ENCODE measurements at regions not wholly inside any gene's neighbourhood (a gene's known extent, or its start where the extent isn't known, plus 50 kb on each side); places are given as distances from the start of the nearest gene placed in this dataset.

DNA sequence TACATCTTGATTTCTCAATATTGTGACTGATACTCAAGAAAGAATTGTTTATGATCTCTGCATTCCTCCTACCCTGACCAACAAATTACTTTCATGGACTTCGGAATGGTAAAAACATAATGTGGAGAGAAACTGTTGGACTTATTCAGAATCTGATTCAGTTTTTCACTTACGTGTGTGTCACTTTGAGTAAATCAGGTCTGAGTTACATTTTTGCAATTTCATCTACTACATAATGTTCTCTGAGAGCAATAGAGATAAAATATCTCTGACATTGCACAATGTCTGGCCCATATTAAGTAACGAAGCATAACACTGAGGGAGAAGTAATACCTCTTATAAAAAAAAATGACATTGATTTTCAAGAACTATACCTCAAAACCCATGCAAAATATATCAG, 1337.9 kb upstream of the CHAC2 start:
- Histone ChIP-seq H3K9me3 (ENCODE audit: low read depth) (no peaks in the 10 kb centered on the region), H3K27me3 (replicated peaks; ENCODE audit: insufficient read depth) (no peaks in the 10 kb centered on the region), H3K79me2 (ENCODE audit: insufficient read depth) (no peaks in the 10 kb centered on the region), H3K4me1 (ENCODE audit: insufficient read depth) (no peaks in the 10 kb centered on the region), H4K20me1 (ENCODE audit: insufficient read depth) (no peaks in the 10 kb centered on the region), H3K4me2 (ENCODE audit: unreplicated experiment) (no peak overlapping the region), H3F3A (ENCODE audit: insufficient read depth) (no peaks in the 10 kb centered on the region), H3K4me3 (no peak overlapping the region), H3K36me3 (ENCODE audit: low read depth) (no peaks in the 10 kb centered on the region), H2AFZ (no peak overlapping the region), H3K27ac (no peak overlapping the region), H3K9ac (no peak overlapping the region), H3K9me2 (ENCODE audit: insufficient read depth) (no peaks in the 10 kb centered on the region)
- in situ Hi-C loops (cut with MboI) = no loop called here
- 29% methylated on average over 3 of the region's 3 CpGs for WGBS, 2 experiments (ENCODE audit: low coverage in 1 of 2, low lambda C conversion rate in 2 of 2, missing lambda C conversion rate in 2 of 2)
- DNase-seq = no peak
- TF ChIP-seq EZH2 (IDR thresholded peaks at IDR 0.05; ENCODE audit: insufficient read depth, poor library complexity, severe bottlenecking) (no peak), EZH2phosphoT487 (IDR thresholded peaks at IDR 0.05; ENCODE audit: insufficient read depth, low read depth) (no peak)

DNA sequence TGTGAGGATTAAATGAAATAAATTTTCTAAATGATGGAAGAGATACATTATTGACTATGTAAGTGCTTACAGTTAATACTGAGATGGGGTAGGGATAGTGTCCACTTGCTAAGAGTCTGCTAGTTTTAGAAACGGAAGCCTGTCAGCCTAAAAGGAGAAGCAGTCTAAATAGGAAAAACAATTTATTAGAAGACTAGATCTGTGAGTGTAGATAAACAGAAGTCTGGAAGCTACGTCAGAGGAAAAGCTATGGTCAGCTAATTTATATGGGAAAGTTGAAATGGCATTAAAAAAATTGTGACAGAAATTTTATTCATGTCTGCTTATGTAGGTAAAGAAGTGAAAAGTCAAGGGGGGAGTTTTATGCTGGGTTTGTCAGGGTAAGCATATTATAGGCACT, 1338.4 kb upstream of the CHAC2 start:
- no peaks in the 10 kb centered on the region for H3K36me3 ChIP-seq (ENCODE audit: low read depth)
- no peak overlapping the region for H2AFZ ChIP-seq
- H3K4me2 ChIP-seq (ENCODE audit: unreplicated experiment) = no peak overlapping the region
- H4K20me1 ChIP-seq (ENCODE audit: insufficient read depth) = no peaks in the 10 kb centered on the region
- H3K9me2 ChIP-seq (ENCODE audit: insufficient read depth) = no peaks in the 10 kb centered on the region
- no peak overlapping the region for H3K4me3 ChIP-seq
- no peak for DNase-seq
- no peak overlapping the region for H3K9ac ChIP-seq
- H3K79me2 ChIP-seq (ENCODE audit: insufficient read depth) = no peaks in the 10 kb centered on the region
- no peaks in the 10 kb centered on the region for H3F3A ChIP-seq (ENCODE audit: insufficient read depth)
- no peaks in the 10 kb centered on the region for H3K4me1 ChIP-seq (ENCODE audit: insufficient read depth)
- in situ Hi-C loops (cut with MboI) = no loop called here
- TF ChIP-seq EZH2 (IDR thresholded peaks at IDR 0.05; ENCODE audit: insufficient read depth, poor library complexity, severe bottlenecking) = no peak
- no peak for TF ChIP-seq EZH2phosphoT487 (IDR thresholded peaks at IDR 0.05; ENCODE audit: insufficient read depth, low read depth)
- WGBS, 2 experiments (ENCODE audit: low coverage in 1 of 2, low lambda C conversion rate in 2 of 2, missing lambda C conversion rate in 2 of 2) = 10 to 12% methylated on average over 2 of the region's 2 CpGs
- no peak overlapping the region for H3K27ac ChIP-seq
- no peaks in the 10 kb centered on the region for H3K27me3 ChIP-seq (replicated peaks; ENCODE audit: insufficient read depth)
- H3K9me3 ChIP-seq (ENCODE audit: low read depth) = no peaks in the 10 kb centered on the region

DNA sequence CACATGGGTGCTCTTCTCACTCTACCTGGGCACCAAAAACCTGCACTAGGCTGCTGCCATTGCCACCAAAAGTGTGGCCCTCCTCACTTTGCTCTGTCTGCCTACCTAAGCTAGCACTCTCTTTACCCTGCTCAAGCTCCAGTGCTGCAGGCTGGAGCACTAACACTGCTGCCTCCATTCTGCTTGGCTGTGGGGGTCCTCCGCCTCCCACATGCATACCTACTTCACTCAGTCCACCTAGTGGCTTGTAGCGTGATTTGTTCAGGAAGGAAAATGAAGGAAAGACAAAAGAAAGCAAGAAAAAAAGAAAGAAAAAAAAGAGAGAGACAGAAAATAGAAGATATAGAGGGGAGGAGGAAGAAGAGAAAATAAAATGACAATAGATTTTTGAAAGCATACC, 1339.4 kb upstream of the CHAC2 start:
- Histone ChIP-seq H3K27ac (no peak overlapping the region), H3K9me2 (ENCODE audit: insufficient read depth) (no peaks in the 10 kb centered on the region), H3K4me2 (ENCODE audit: unreplicated experiment) (no peak overlapping the region), H2AFZ (no peak overlapping the region), H3K36me3 (ENCODE audit: low read depth) (no peaks in the 10 kb centered on the region), H3K4me1 (ENCODE audit: insufficient read depth) (no peaks in the 10 kb centered on the region), H3K9me3 (ENCODE audit: low read depth) (no peaks in the 10 kb centered on the region), H3K4me3 (no peak overlapping the region), H3K79me2 (ENCODE audit: insufficient read depth) (no peaks in the 10 kb centered on the region), H3F3A (ENCODE audit: insufficient read depth) (no peaks in the 10 kb centered on the region), H4K20me1 (ENCODE audit: insufficient read depth) (no peaks in the 10 kb centered on the region), H3K27me3 (replicated peaks; ENCODE audit: insufficient read depth) (no peaks in the 10 kb centered on the region), H3K9ac (no peak overlapping the region)
- in situ Hi-C loops (cut with MboI) = no loop called here
- 9 to 19% methylated on average over 2 of the region's 2 CpGs for WGBS, 2 experiments (ENCODE audit: low coverage in 1 of 2, low lambda C conversion rate in 2 of 2, missing lambda C conversion rate in 2 of 2)
- no peak for TF ChIP-seq EZH2phosphoT487 (IDR thresholded peaks at IDR 0.05; ENCODE audit: insufficient read depth, low read depth)
- no peak for TF ChIP-seq EZH2 (IDR thresholded peaks at IDR 0.05; ENCODE audit: insufficient read depth, poor library complexity, severe bottlenecking)
- DNase-seq = no peak

DNA sequence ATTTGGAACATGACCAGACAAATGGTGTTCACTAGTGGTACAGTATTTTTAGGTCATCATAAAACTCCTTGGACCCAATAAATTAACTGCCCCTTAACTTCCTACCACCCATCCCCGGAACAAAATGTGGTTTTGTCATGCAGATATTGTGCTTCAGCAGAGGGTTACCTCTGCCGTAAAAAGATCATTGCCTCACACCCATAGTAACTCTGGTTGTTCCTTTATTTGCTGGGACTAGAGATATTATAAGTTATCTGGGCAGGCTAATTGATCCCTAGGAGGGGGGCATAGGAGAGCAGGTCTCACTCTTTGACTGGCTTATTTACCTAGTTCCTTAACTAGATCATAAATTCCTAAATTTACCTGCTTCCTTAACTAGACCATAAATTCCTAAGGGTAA, 1343.9 kb upstream of the CHAC2 start:
- WGBS, 2 experiments (ENCODE audit: low coverage in 1 of 2, low lambda C conversion rate in 2 of 2, missing lambda C conversion rate in 2 of 2) = 23 to 28% methylated on average over 2 of the region's 2 CpGs
- in situ Hi-C loops (cut with MboI) = no loop called here
- H3K9ac ChIP-seq = no peak overlapping the region
- H3K27me3 ChIP-seq (replicated peaks; ENCODE audit: insufficient read depth) = no peaks in the 10 kb centered on the region
- no peak overlapping the region for H2AFZ ChIP-seq
- no peaks in the 10 kb centered on the region for H3K79me2 ChIP-seq (ENCODE audit: insufficient read depth)
- H3K4me2 ChIP-seq (ENCODE audit: unreplicated experiment) = no peak overlapping the region
- no peaks in the 10 kb centered on the region for H4K20me1 ChIP-seq (ENCODE audit: insufficient read depth)
- no peaks in the 10 kb centered on the region for H3K4me1 ChIP-seq (ENCODE audit: insufficient read depth)
- H3K27ac ChIP-seq = no peak overlapping the region
- H3K36me3 ChIP-seq (ENCODE audit: low read depth) = no peaks in the 10 kb centered on the region
- H3K9me3 ChIP-seq (ENCODE audit: low read depth) = no peaks in the 10 kb centered on the region
- no peaks in the 10 kb centered on the region for H3F3A ChIP-seq (ENCODE audit: insufficient read depth)
- no peaks in the 10 kb centered on the region for H3K9me2 ChIP-seq (ENCODE audit: insufficient read depth)
- TF ChIP-seq EZH2phosphoT487 (IDR thresholded peaks at IDR 0.05; ENCODE audit: insufficient read depth, low read depth) (no peak), EZH2 (IDR thresholded peaks at IDR 0.05; ENCODE audit: insufficient read depth, poor library complexity, severe bottlenecking) (no peak)
- H3K4me3 ChIP-seq = no peak overlapping the region
- no peak for DNase-seq

DNA sequence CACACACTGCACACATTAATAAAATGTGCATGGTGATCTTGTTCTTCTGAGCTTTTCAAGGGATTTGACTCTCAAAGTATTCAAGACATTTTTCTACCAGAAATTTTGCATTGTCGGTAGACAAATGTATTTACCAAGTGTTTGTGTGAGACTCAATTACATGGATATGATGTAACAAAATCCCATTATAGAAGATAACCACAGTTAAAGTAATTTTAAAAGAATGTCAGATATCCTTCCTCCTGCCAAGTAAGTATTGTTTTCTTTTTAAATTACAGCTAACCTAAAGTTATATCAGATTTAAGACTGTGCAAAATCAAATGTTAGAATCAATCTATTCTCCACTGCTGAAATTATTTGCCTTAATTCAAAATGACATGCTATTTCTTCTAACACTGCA, 1344.5 kb upstream of the CHAC2 start:
- Histone ChIP-seq H2AFZ (no peak overlapping the region), H3K4me3 (no peak overlapping the region), H3K27me3 (replicated peaks; ENCODE audit: insufficient read depth) (no peaks in the 10 kb centered on the region), H3K79me2 (ENCODE audit: insufficient read depth) (no peaks in the 10 kb centered on the region), H3K9me2 (ENCODE audit: insufficient read depth) (no peaks in the 10 kb centered on the region), H3K4me1 (ENCODE audit: insufficient read depth) (no peaks in the 10 kb centered on the region), H3K9ac (no peak overlapping the region), H3K27ac (no peak overlapping the region), H4K20me1 (ENCODE audit: insufficient read depth) (no peaks in the 10 kb centered on the region), H3K9me3 (ENCODE audit: low read depth) (no peaks in the 10 kb centered on the region), H3K36me3 (ENCODE audit: low read depth) (no peaks in the 10 kb centered on the region), H3F3A (ENCODE audit: insufficient read depth) (no peaks in the 10 kb centered on the region), H3K4me2 (ENCODE audit: unreplicated experiment) (no peak overlapping the region)
- WGBS, 2 experiments (ENCODE audit: low coverage in 1 of 2, low lambda C conversion rate in 2 of 2, missing lambda C conversion rate in 2 of 2) = 47 to 54% methylated on average over 1 of the region's 1 CpG
- in situ Hi-C loops (cut with MboI) = no loop called here
- TF ChIP-seq EZH2phosphoT487 (IDR thresholded peaks at IDR 0.05; ENCODE audit: insufficient read depth, low read depth) (no peak), EZH2 (IDR thresholded peaks at IDR 0.05; ENCODE audit: insufficient read depth, poor library complexity, severe bottlenecking) (no peak)
- no peak for DNase-seq

All from GM23248 (cell line).